HCT116 (cell line): ENCODE measurements at regions not wholly inside any gene's neighbourhood (a gene's known extent, or its start where the extent isn't known, plus 50 kb on each side); places are given as distances from the start of the nearest gene placed in this dataset.

ENCODE experiments used
- ATAC-seq: fragments of 200-7000 bp; cut with Tn5 transposase; 2 replicates; pipeline ENCODE4 v1.9.1; 2020; ENCODE audit warnings: mild to moderate bottlenecking, moderate library complexity
- BruUV-seq: library from RNA; stranded (reverse); fragments of 400-500 nt; replicated peaks from 2 replicates; lab custom pipeline; 2021; lab: Mats Ljungman, UMichigan
- CTCF ChIA-PET: fragments of 300-600 bp; sonication (Branson Sonifier 250); formaldehyde crosslinking; loops from one replicate; lab custom pipeline; 2021; ENCODE audit warnings: antibody characterized with exemption; lab: Charles Lee
- POLR2A ChIA-PET: fragments of 300-600, 350-600 bp; sonication (Branson Sonifier 250); formaldehyde crosslinking; loops from one replicate; lab custom pipeline; 2021; ENCODE audit warnings: antibody characterized with exemption; lab: Charles Lee
- RAD21 ChIA-PET, 2 experiments: fragments of 300-600 bp; sonication (Branson Sonifier 250); formaldehyde crosslinking; loops; one replicate each; lab custom pipeline; 2023; ENCODE audit warnings: low total read pairs in 2 of 2; ENCODE audit not compliant: uncharacterized antibody in 2 of 2, unreplicated experiment in 2 of 2, low non-redundant PET in 1 of 2; lab: Charles Lee
- DNase-seq: peaks from one replicate; pipeline ENCODE4 v3.0.0-alpha.2; 2010; ENCODE audit warnings: low read depth, low spot score
- H2AFZ ChIP-seq: fragments of 200-600 bp; shearing (Covaris generic), sonication (generic); 2 replicates; pipeline ENCODE4 v1.6.1; 2017; ENCODE audit warnings: low read depth, mixed run types, mixed read lengths, antibody characterized with exemption, low read length; ENCODE audit not compliant: poor library complexity, severe bottlenecking
- H3K27ac ChIP-seq: 2 replicates; pipeline ENCODE4 v1.5.1; 2012; ENCODE audit warnings: low read depth, low read length
- H3K27me3 ChIP-seq: fragments of 200-600 bp; sonication (generic); 2 replicates; pipeline ENCODE4 v1.6.1; 2016; ENCODE audit warnings: mixed run types, low read length, mixed read lengths; ENCODE audit not compliant: insufficient read depth
- H3K36me3 ChIP-seq, 2 experiments: fragments of 200-500 bp in 1 of 2; fragments of 200-600 bp in 1 of 2; sonication (Bioruptor generic) in 1 of 2; sonication (generic) in 1 of 2; 2 replicates each; pipeline versions ENCODE4 v1.5.1 to v1.6.1; 2014 to 2016; ENCODE audit warnings: low read length in 2 of 2, inconsistent platforms in 1 of 2, mixed read lengths in 1 of 2, mixed run types in 1 of 2; ENCODE audit not compliant: insufficient read depth in 2 of 2, control insufficient read depth in 1 of 2
- H3K4me1 ChIP-seq, 2 experiments: fragments of 200-600 bp in 1 of 2; sonication (generic) in 1 of 2; 2 replicates each; pipeline versions ENCODE4 v1.5.1 to v1.6.1; 2012 to 2017; ENCODE audit warnings: low read length in 2 of 2, inconsistent platforms in 1 of 2, mild to moderate bottlenecking in 1 of 2, mixed read lengths in 1 of 2, mixed run types in 1 of 2, moderate library complexity in 1 of 2; ENCODE audit not compliant: insufficient read depth in 2 of 2, control insufficient read depth in 1 of 2
- H3K4me2 ChIP-seq: fragments of 200-600 bp; sonication (generic); 2 replicates; pipeline ENCODE4 v1.6.1; 2017; ENCODE audit warnings: mixed run types, low read length, mixed read lengths
- H3K4me3 ChIP-seq, 2 experiments: fragments of 200-600 bp in 1 of 2; sonication (generic) in 1 of 2; replicated peaks in 1 of 2; 2 replicates each; pipeline ENCODE4 v1.5.1; 2011 to 2016; ENCODE audit warnings: low read length in 2 of 2, control low read depth in 1 of 2, low read depth in 1 of 2, mild to moderate bottlenecking in 1 of 2, mixed read lengths in 1 of 2, mixed run types in 1 of 2
- H3K79me2 ChIP-seq: fragments of 200-600 bp; sonication (generic); 2 replicates; pipeline ENCODE4 v1.6.1; 2017; ENCODE audit warnings: mild to moderate bottlenecking, mixed run types, low read length, moderate library complexity, mixed read lengths; ENCODE audit not compliant: insufficient read depth
- H3K9ac ChIP-seq: fragments of 200-600 bp; sonication (generic); 2 replicates; pipeline ENCODE4 v1.6.1; 2016; ENCODE audit warnings: low read length, mixed read lengths
- H3K9me2 ChIP-seq: fragments of 200-600 bp; sonication (generic), shearing (Covaris generic); 2 replicates; pipeline ENCODE4 v1.6.1; 2017; ENCODE audit warnings: mixed run types, mild to moderate bottlenecking, moderate library complexity; ENCODE audit not compliant: insufficient read depth
- H3K9me3 ChIP-seq, 2 experiments: fragments of 200-500 bp in 1 of 2; fragments of 200-600 bp in 1 of 2; sonication (Bioruptor generic) in 1 of 2; sonication (generic) in 1 of 2; 2 replicates each; pipeline ENCODE4 v1.6.1; 2014 to 2017; ENCODE audit warnings: low read length in 2 of 2, mixed read lengths in 2 of 2, inconsistent platforms in 1 of 2, low read depth in 1 of 2, mild to moderate bottlenecking in 1 of 2, mixed run types in 1 of 2, moderate library complexity in 1 of 2; ENCODE audit not compliant: control insufficient read depth in 1 of 2, insufficient read depth in 1 of 2
- H4K20me1 ChIP-seq: fragments of 200-600 bp; sonication (generic), shearing (Covaris generic); 2 replicates; pipeline ENCODE4 v1.6.1; 2017; ENCODE audit warnings: mixed run types, mild to moderate bottlenecking, moderate library complexity; ENCODE audit not compliant: insufficient read depth
- CBX3 ChIP-seq: IDR thresholded peaks from 2 replicates; pipeline ENCODE4 v1.6.1; 2012; ENCODE audit warnings: low read depth
- CEBPB ChIP-seq: IDR thresholded peaks from 2 replicates; pipeline ENCODE4 v1.6.1; 2012; ENCODE audit warnings: low read depth
- EZH2phosphoT487 ChIP-seq: fragments of 200-600 bp; IDR thresholded peaks from 2 replicates; pipeline ENCODE4 v1.6.1; 2018; ENCODE audit warnings: antibody characterized with exemption, borderline replicate concordance
- FOSL1 ChIP-seq: IDR thresholded peaks from 2 replicates; pipeline ENCODE4 v1.6.1; 2012; ENCODE audit warnings: low read depth
- POLR2A ChIP-seq: IDR thresholded peaks from 2 replicates; pipeline ENCODE4 v1.7.0; 2011; ENCODE audit warnings: borderline replicate concordance; ENCODE audit not compliant: insufficient read depth, insufficient read length; ENCODE audit errors: extremely low read depth
- SRF ChIP-seq: IDR thresholded peaks from 2 replicates; pipeline ENCODE4 v1.6.1; 2012; ENCODE audit warnings: low read depth
- TCF7L2 ChIP-seq: IDR thresholded peaks from 2 replicates; pipeline ENCODE4 v1.7.0; 2011; ENCODE audit warnings: borderline replicate concordance, inconsistent platforms; ENCODE audit not compliant: insufficient read depth, insufficient read length; ENCODE audit errors: extremely low read depth
- YY1 ChIP-seq: IDR thresholded peaks from 2 replicates; pipeline ENCODE4 v1.6.1; 2011; ENCODE audit warnings: low read length, low read depth, moderate library complexity, mild to moderate bottlenecking; ENCODE audit not compliant: insufficient replicate concordance; ENCODE audit errors: extremely low read depth
- intact Hi-C: fragments of 100-400 bp; cut with micrococcal nuclease; formaldehyde crosslinking; loops from 2 replicates; pipeline ENCODE4 v1.10.0; 2022
- TF ChIP-seq, protein P1 (sequence below): IDR thresholded peaks from 2 replicates; pipeline ENCODE4 v1.6.1; 2012; ENCODE audit warnings: low read depth
- TF ChIP-seq, protein P2 (sequence below): IDR thresholded peaks from 2 replicates; pipeline ENCODE4 v1.6.1; 2011; ENCODE audit warnings: mild to moderate bottlenecking, low read length, moderate library complexity; ENCODE audit not compliant: insufficient replicate concordance; ENCODE audit errors: extremely low read depth

DNA sequence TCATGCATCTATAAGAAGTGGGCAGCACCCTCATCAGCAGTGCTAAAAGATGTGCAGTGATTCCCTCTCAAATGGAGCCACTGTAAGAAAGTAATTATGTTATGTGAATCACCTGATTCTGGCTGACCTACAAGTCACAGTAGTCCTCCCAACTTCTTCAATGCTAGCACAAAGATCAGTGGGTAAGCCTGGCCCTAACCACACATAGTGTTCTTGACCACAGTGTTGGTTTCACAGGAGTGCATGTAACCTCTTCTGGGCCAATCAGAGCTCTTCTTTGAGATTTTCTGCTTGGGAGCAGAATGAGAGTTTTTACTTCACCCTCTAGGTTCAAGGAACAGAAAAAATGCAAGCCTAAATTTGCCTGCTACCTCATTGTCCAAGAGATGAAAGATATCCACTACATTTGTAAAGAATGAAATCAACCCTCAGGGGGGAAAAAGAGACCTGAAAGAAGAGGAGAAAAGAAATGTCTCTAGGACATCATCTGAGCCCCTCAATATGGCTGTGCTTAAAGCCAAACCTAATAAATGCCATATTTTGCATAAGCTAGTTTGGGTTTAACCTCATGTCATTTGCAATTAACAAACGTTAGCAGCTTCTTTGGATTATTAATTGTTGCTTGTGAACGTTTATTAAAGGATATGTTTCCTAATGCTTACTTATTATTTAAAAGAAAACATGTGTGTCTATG lies 65.3 kb upstream of the ADRB2 start (continued):
- TF ChIP-seq, protein P1, sequence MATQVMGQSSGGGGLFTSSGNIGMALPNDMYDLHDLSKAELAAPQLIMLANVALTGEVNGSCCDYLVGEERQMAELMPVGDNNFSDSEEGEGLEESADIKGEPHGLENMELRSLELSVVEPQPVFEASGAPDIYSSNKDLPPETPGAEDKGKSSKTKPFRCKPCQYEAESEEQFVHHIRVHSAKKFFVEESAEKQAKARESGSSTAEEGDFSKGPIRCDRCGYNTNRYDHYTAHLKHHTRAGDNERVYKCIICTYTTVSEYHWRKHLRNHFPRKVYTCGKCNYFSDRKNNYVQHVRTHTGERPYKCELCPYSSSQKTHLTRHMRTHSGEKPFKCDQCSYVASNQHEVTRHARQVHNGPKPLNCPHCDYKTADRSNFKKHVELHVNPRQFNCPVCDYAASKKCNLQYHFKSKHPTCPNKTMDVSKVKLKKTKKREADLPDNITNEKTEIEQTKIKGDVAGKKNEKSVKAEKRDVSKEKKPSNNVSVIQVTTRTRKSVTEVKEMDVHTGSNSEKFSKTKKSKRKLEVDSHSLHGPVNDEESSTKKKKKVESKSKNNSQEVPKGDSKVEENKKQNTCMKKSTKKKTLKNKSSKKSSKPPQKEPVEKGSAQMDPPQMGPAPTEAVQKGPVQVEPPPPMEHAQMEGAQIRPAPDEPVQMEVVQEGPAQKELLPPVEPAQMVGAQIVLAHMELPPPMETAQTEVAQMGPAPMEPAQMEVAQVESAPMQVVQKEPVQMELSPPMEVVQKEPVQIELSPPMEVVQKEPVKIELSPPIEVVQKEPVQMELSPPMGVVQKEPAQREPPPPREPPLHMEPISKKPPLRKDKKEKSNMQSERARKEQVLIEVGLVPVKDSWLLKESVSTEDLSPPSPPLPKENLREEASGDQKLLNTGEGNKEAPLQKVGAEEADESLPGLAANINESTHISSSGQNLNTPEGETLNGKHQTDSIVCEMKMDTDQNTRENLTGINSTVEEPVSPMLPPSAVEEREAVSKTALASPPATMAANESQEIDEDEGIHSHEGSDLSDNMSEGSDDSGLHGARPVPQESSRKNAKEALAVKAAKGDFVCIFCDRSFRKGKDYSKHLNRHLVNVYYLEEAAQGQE, result no peak
- TF ChIP-seq, all 23 proteins: peak for 0

DNA sequence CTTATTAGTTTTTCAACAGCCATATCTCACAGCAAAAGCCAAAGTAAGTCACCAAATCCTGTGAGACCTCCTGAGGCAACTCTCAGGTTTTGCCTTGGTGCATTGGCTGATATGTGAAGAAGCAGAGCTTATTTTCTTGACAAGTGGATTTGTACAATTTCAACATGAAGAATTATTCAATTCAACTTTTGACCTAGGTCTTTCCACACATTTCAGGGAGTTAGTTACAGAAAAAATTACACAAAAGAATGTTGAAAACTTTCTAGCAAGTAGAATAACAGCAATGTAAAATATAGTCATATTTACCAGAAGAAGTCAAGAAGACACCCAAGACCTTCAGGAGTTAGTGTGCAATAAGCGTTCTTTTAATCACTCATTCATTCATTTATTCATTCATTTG lies 62.4 kb upstream of the ADRB2 start:
- CTCF ChIA-PET, result no interaction called here

More for the DNA sequence above, 62.4 kb upstream of the ADRB2 start:
- Histone ChIP-seq H2AFZ (no peak overlapping the region), H3K4me2 (no peak overlapping the region), H3K79me2 (no peaks in the 10 kb centered on the region), H3K36me3 (no peaks in the 10 kb centered on the region), H3K9me3 (no peaks in the 10 kb centered on the region), H3K4me3 (no peak overlapping the region), H3K27ac (no peak overlapping the region), H3K4me1 (no peaks in the 10 kb centered on the region), H3K9ac (no peak overlapping the region)
- RAD21 ChIA-PET, result no interaction called here
- intact Hi-C loops, result no loop called here
- ATAC-seq, result no peak
- TF ChIP-seq YY1, result no peak
- no peak for TF ChIP-seq FOSL1
- TF ChIP-seq TCF7L2, result no peak
- no peak for TF ChIP-seq EZH2phosphoT487
- TF ChIP-seq CEBPB, result no peak
- TF ChIP-seq SRF, result no peak
- TF ChIP-seq CBX3, result no peak
- TF ChIP-seq POLR2A, result no peak
- TF ChIP-seq, protein P2, sequence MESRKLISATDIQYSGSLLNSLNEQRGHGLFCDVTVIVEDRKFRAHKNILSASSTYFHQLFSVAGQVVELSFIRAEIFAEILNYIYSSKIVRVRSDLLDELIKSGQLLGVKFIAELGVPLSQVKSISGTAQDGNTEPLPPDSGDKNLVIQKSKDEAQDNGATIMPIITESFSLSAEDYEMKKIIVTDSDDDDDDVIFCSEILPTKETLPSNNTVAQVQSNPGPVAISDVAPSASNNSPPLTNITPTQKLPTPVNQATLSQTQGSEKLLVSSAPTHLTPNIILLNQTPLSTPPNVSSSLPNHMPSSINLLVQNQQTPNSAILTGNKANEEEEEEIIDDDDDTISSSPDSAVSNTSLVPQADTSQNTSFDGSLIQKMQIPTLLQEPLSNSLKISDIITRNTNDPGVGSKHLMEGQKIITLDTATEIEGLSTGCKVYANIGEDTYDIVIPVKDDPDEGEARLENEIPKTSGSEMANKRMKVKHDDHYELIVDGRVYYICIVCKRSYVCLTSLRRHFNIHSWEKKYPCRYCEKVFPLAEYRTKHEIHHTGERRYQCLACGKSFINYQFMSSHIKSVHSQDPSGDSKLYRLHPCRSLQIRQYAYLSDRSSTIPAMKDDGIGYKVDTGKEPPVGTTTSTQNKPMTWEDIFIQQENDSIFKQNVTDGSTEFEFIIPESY, result no peak
- TF ChIP-seq, all 23 proteins: peak for 0
- Histone ChIP-seq H3K9me2 (no peaks in the 10 kb centered on the region), H4K20me1 (no peaks in the 10 kb centered on the region), H3K27me3 (no peaks in the 10 kb centered on the region)
- POLR2A ChIA-PET, result no interaction called here
- DNase-seq, result no peak
- no TSS peak for BruUV-seq
